HCEC 1CT (cell line): ENCODE measurements at regions not wholly inside any gene's neighbourhood (a gene's known extent, or its start where the extent isn't known, plus 50 kb on each side); places are given as distances from the start of the nearest gene placed in this dataset.

Experiments
- DNase-seq: peaks from one replicate; pipeline ENCODE4 v3.0.0-alpha.2; 2017

DNA sequence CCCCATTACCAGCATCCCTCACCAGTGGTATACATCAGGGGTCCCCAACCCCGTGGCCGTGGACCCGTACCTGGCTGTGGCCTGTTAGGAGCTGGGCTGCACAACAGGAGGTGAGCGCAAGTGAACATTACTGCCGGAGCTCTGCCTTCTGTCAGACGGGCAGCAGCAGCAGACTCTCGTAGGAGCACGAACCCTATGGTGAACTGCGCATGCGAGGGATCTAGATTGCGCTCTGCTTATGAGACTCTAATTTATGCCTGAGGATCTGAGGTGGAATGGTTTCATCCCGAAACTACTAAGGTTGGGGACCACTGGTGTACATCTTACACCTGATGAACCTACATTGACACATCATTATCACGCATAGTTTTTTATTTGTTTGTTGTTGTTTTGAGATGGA, 52.8 kb upstream of the DHX15 start:
- no peak for DNase-seq

DNA sequence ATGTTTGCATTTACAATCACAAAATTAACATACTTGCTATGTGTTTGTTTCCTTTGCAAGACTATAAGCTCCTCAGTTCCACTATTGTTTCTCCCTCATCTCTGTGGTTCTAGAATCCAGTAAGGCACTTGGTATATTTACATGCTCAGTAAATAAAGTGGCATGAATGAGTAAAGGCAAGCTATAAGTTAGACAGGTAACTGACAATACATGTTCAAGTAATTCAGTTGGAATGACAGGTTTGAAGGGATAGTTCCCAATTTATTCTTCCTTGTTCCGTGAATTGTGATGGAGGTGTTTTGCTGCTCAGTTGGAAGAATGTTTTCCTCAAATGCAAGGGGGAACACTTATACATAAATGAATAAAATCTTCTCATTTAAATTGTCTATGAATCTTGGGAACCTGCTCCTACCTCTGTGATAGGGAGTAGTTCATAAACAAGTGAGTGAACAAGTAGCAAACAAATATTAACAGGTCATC, 54.1 kb upstream of the DHX15 start:
- DNase-seq: no peak

DNA sequence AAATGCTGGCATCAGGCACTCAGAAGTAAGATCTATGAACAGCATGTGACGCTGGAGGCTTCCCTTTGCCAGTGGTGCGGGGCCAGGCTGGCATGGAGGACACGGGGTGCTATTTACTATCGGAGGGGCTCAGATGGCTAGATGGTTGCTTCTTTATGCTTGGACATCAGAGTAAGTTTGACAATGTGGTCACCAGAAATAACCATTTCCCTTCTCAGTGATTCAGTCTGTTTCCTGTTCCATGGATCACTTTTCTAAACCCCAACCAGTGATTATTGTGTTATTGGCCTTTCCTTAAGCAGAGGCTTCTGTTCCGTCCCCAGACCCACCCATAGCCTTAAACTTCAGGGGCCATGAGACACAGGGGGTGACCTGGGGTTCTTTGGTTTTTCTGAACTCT, 55.4 kb upstream of the DHX15 start:
- no peak for DNase-seq

DNA sequence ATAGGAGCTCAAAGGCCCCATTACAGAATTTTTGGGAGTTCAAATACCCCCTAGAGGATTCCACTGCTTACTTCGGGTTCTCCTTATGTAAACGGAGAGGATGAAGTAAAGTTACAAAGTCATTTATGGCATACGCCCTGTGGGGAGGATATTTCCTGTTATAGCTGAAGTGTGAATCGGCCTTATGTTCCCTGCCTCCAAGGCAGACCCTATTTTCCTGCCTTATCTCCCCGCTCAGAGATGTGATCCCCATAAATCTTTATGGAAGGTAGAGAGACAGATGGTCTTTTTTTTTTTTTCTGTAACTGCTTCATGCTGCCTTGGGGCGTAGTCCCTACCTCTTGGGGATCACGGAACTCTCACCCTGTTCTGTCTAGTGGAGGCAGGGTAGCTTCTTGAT, 56.0 kb upstream of the DHX15 start:
- no peak for DNase-seq

DNA sequence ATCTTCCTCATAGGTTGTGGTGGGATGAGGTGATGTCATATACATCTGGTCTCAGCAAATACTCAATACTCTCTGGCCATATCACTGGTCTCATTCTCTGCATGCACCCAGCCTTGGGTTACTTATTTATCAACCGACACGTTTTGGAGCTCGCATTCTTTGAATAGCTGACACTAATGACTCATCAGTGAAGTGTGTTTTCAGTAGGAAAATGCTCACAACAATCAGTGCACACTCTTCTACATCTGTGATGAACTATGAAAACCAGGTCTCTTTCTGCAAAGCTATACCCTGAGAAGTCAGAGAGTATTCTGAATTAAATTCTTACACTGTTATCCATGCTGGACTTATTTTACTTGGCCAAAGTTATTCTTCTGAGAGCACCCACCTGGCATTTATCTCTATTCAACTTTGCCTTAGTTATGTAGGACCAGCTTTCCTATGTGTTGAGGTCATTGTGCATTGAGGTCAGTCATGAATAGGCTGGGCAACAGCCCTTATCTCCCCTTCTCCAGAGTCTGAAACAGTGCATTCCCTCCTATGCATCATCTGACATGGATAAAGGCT, 58.7 kb upstream of the DHX15 start:
- DNase-seq: peak; percentile 42

DNA sequence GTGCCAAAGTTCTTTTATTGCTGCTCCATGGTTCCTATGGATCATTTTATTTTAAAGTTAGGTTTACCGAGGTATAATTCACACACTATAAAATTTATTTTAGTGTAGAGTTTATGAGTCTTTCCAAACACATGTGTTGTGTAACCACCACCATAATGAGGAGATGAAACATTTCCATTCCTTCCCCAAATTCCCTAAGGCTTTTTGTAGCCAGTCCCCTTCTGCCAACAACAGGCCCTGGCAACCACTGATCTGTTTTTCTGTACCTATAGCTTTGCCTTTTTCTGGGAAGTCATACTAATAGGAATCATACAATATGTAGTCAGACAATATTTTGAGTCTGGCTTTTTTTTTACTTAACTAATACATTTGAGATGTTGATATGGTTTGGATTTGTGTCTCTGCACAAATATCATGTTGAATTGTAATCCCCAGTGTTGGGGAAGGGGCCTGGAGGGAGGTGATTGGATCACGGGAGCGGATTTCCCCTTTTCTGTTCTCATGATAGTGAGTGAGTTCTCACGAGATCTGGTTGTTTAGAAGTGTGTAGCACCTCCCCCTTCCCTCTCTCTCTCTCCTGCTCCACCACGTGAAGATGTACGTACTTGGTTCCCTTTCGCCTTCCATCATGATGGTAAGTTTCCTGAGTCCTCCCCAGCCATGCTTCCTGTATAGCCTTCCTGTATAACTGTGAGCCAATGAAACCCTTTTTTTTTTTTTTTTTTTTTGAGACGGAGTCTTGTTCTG, 59.6 kb upstream of the DHX15 start:
- no peak for DNase-seq

DNA sequence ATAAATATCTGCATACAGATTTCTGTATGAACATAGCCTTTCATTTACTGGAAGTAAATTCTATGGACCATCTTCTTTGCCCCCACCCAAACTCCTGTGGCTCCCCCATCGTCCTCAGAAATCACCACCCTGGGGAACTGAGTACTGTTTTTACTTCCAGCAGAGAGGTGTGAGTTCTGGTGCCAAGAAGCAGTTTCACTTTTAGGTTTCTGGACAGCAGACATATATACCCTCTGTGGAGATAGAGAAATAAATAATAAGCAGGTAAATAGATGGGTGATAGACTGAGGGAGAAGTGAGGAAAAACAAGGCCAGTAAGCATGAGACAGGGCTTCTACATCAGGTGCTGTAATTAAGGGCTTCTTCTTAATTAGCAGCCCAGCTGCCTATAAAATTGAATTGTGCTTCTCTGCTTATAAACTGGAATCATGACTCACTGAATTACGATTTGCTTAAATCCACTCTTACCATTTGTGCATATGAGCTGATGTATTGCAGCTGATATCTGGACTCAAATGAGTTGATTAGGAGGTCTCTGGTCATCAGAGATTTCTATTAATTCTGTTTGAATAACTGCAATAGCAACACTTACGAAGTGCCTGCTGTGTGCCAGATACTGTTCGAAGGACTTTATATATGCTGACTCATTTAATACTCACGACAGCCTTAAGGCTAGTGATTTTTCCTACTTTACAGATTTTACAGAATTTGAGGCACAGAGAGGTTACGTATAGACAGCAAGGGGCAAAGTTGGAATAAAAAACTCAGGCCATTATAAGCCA, 60.8 kb upstream of the DHX15 start:
- peak; percentile 31 for DNase-seq

DNA sequence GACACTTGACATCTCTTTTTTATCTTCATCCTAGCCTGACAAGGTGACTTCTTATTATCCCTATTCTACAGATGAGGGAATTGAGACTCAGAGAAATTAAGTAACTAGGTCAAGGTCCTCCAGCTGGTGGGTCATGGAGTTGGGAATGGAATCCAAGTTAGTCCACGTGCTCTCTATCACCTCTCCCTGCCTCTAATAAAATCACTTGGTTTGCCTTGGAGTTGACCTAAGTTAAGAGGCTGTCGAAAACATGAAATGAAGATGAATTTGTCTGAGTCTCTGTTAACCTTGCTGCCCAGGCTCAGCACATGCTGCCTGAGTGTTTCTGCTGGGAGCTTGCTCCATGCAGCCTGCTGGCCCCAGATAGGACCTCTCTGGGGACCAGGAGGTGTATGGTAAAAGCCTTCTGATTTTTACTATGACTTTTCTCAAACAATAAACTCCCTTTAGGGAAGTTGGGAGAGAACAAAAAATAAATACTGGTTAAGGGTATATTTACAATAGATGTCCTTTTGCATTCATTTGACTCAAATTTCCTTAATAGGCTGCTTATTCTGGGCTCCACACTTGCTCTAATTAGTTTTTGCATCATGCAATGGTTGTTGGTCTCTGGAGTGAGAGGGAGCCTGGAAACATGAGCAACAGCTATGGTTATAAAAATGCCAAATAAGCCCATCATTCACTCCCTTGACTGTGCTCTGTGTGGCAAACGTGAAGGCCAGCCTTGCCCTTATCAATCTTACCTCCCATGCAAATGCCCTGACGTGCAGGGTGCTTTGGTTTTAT, 61.6 kb upstream of the DHX15 start:
- DNase-seq: no peak

DNA sequence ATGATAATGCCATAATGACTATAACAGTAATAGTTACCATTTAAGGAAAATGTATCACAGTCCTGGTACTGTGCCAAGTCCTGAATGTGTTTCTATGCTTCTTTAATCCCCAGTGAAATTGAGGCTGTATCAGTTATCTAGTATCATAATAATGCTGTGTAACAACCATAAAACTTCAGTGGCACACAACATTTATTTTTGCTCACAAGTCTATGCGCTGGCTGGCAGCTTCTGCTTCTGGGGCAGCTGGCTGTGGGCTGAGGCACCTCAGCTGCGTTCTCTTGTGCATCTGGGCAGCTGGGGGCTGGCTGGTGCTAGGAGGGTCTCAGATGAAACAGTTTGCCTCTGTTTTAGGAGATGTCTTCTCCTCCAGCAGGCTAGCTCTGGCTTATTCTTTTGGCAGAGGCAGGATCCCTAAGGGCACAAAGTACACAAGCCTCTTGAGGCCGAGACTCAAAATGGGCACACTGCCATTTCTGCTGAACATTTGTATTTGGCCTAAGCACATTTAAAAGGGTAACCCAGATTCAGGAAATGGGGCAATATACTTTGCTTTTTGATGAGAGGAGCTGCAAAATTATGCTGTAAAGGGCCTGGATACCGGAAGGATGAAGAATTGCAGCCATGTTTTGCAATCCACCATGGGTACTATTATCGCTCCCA, 62.6 kb upstream of the DHX15 start:
- no peak for DNase-seq

DNA sequence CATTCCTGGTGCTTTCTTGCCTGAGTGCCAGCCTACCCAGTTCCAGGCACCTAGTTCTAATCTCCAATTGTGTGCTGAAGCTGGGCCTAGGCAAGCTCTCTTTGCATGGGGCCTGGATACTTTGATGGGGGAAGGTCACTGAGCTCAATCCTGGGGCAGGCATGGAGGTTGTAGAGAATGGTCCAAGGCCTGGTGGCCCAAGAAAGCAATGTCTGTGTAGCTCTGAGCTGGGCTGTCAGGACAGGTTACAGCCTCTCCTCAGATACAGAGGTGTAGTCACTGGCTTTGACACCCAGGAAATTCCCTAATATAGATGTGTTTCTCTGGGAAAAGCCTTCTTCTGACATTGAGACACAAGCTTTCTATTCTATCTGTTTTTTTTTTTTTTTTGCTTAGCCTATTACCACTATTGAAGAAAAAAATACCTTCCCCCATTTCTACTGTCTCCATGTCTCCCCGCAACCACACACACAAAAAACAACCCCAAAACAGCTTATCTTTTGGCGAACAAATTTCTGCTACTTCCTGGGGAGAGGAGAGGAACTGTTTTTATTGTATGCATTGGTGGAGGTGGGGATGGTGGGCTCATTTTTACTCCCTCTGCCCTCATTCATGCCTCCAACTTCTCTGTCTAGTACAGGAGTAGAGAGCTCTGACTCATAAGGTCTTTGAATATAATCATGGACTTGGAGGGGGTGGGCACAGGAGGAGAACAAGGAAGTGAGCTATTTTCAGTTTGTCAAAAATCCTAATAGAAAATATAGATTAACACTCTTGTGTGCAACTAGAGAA, 66.7 kb upstream of the DHX15 start:
- no peak for DNase-seq

DNA sequence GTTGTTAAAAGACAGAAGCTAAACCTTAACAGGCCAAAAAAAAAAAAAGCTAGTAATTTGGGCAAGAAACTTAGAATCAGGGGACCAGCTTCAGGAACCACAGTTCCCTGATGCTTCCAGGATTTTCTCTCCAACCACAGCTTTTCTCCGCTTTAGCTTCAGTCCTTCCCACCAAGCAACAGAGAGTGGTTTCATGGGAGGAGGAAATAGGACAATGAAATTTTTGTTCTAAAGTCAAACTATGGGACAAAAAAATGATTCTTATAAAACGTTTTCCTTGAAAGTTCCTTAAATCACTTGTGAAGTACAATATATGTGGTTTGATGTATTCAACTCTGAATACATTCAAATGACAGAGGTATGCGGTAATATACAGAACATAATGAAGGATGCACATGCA, 71.0 kb upstream of the DHX15 start:
- DNase-seq: no peak

DNA sequence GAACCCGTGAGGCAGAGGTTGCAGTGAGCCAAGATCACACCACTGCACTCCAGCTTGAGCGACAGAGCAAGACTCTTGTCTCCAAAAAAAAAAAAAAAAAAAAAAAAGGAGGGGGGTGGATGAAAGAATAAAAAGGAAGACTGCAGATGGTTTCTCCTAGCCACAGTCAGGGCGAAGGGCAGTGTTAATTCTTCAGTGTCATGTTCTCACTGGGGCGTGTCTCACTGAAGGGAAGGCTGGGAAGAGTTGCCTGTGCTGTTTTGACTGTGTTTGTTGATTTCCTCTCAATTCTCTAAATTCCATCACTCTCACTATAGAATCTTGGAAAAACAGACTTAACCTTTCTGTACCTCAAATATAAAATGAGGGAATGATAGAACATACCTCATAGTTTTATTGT, 71.6 kb upstream of the DHX15 start:
- no peak for DNase-seq

DNA sequence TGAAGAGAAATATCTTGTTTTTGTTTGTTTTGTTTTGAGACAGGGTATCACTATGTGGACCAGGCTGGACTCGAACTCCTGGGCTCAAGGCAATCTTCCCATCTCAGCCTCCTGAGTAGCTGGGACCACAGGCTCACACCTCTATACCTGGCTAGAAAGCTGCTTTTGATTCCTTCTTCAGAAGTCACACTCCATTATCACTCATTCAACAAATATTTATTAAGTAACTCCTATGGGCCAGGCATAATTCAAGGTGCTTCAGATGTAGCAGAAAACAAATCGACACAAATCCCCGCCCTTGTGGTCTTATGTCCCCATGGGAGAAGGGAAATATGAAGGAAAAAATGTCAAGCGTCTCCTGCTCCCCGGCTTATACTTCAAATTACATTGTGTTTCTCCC, 72.6 kb upstream of the DHX15 start:
- DNase-seq: no peak

DNA sequence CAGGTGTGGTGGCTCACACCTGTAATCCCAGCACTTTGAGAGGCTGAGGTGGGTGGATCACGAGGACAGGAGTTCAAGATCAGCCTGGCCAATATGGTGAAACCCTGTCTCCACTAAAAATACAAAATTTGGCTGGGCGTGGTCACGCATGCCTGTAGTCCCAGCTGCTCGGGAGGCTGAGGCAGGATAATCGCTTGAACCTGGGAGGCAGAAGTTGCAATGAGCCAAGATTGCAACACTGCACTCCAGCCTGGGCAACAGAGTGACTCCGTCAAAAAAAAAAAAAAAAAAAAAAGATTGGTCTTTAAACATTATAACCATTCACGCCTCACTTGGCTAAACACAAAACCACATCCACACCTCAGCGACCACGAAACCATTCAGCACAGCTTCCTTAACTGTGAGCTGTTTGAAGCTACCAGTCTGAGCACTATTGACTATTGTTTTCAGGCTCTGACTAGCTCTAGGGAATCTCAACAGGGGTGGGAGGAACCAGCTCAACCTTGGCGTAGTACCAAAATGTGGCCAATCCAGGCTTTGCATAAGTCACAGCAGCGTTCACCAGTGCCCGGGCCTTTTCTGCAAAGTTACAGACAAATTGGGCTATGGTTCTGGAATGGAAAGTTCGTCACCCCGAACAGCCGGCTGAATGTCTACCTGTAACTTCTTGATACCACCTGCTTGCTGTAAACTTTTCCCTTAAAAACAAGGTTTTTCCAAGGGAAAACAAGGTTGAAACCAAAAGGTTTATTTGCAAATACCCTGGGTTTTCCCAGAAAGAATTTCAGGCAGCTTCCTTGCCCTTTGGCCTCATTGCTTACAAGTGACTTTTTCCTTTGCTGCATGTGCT, 73.6 kb upstream of the DHX15 start:
- DNase-seq: peak; percentile 17

DNA sequence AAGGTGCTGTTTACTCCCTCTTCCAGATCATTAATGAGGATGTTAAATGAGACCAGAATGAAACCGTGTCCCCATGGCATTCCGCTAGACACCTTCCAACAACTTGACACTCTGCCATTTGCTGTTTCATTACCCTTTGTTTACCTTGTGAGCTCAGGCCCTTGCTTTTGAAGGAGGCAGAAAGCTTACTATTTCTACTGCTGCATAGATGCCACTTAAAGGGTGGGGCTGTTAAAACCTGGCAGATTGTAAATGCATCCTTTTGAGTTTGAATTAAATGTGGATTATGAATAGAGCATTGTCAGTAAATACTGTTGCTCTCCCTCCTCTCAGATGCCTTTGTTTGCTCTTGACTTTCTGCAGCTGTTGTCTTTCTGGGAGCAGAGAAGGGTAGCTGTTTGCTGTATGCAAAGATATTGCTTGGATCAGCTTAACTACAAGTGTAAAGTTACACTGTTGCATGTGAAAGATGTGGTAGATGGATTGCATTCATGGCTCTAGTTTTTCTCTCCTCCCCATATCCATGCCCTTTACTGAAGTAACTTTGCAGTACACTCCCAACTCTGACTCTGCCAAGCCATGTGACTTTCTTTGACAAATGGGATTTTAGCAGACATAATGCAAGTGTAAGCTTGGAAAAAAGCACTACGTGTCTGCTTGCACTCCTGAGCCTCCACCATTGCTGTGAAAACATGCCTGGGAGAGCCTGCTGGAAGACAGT, 75.0 kb upstream of the DHX15 start:
- DNase-seq: no peak

DNA sequence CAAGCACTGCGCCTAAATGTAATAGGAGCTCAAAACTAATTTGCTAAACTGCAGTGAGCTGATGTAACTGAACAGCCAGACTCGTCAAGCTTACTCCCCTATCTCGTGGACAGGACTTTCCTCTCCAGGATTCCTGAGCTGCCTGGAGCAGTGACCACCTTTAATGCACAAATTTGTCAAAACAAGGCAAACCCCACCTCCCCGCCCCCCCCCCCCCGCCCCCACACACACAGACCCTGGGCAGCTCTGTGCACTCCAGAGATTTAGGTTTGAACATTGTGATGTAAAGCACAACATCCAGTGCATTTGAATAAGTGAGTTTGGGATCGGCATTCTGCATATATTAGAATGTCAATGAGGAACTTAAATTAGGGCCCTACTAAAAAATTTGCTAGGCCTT, 77.7 kb upstream of the DHX15 start:
- no peak for DNase-seq

DNA sequence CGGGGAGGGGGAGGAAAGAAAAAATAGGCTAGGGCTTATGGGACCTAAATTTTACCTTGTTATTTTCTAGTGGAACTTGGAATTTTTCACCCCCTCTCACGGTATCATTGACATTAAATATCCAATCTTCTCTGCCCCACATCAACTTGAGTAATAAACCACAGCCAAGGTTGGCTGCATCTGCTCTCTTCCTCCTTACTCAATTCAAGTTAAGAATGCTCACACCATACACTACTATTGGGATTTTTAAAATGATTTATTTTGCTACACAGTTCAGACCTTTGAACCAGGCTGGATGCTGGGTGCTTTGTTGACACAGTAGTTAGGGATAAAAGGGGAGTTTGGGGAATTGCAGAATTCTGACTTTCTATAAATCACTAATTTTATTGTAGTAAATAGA, 78.2 kb upstream of the DHX15 start:
- no peak for DNase-seq

DNA sequence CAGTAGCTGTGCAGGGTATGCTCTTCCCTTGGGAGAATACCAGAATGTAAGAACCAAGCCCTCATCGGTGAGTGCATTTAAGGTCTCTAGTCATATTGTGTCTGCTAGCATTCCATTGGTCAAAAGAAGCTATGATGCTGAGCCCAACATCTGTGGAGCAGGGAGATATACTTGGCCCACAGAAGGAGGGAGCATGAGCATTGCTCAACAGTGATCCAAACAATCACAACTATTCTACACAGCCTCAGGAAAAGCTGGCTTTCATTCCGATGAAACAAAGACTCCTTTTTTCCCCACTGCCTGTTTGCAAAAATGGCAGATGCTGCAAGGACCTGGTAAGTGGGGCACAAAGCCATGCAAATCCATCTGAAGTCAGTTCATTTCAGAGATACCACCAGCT, 80.6 kb upstream of the DHX15 start:
- DNase-seq: no peak

DNA sequence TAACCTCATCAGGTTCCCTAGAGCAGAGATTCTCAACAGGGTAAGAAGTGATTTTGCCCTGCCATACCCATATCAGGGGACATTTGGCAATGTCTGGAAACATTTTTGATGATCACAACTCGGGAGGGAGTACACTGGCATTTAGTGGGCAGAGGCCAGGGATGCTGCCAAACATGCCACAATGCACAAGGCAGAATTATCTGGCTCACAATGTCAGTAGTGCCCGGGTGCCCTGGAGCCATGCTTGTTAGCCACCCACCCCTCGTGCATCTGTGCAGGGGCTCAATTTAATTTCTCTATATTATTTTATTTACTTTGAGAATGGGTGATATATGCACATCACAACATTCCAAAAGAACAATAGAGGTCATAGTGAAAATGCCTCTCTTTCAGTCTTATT, 82.0 kb upstream of the DHX15 start:
- no peak for DNase-seq

DNA sequence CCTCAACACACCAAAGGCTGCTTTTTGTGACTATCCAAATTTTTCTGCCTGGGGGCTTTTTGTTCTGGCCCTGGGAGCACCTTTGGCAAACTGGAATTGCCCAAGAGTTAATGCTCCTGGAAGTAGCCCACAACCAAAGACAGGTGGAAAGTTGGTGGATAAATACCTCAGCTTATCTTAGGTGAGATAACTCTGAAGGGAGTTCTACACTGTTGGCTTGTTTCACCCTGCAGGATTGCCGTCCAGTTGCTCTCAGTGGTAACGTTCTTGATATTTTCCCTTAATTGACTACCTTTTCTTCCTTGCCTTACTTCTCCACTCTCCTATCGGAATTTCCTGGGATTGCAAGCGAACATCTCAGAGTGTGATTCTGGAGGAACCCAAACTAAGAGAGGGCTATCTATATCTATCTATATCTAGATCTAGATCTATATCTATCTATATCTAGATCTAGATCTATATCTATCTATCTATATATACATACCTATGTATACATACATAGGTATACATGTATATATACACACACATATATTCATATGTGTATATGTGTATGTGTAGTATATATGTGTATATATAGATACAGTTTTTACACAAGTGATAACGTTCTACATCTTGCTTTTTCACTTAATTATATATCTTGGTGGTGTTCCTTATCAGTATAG, 82.6 kb upstream of the DHX15 start:
- DNase-seq: no peak
